GOT3 (cell line): ENCODE measurements at regions not wholly inside any gene's neighbourhood (a gene's known extent, or its start where the extent isn't known, plus 50 kb on each side); places are given as distances from the start of the nearest gene placed in this dataset.

Experiments used
- DNase-seq: peaks from one replicate; lab custom pipeline; 2025; ENCODE audit warnings: mixed read lengths; lab: John Stamatoyannopoulos, UW

DNA sequence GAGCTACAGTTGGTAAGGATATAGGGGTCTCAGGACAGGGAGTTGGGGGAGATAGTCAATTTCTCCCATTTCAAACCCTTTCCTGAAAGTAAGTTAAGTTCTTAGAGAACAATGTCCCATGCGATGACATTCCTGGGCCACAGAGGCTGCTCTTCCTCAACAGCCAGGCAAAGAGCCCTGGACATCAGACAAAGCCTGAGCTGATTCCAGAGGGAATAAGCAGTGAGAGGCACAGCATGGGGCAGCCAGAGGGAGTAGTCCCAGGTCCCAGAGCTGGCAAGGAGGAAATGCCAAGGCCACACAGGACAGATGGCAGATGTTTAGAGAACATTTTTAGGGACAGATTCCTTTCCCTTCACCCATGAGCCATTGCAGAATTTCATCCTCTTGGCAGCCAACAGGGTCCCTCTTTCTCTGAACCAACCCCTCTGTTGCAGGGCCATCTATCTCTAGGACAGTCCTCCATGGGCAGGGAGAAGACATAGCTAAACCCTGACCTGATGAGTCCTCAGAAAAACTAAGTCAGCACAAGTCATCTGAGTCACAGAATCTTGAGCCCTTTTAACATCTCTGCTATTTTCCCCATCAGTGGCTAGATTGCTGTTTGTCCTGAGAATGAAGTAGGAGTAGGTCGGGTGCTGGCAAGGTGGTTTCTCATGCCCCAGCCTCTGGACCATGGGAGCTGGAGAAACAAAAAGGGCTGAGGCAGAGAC is 60.3 kb upstream of the CALM2 start:
- DNase-seq: no peak

DNA sequence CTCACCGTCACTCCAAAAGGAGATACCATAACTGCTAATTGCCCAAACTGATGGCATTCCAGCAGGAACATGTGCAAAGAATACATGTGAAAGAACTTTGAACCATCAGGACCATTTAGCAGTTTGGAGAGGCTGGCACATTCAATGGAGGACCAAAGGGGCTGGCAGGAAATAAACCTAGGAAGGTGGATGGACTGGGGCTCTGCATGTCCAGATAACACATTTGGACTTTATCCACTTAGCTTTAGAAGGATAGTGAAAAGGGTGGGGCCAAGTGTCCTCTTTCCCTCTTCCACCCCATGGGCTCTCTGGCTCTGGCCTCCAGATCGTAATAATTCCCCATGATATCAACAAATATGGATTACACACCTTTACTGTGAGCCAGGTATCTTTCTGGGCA is 58.8 kb upstream of the CALM2 start:
- DNase-seq: no peak

- no peak for DNase-seq
Measured at GRCh38 chr2:47234456-47234855, 58.1 kb upstream of the CALM2 start.

- no peak for DNase-seq
Measured at GRCh38 chr2:47232738-47233415, 56.6 kb upstream of the CALM2 start.

DNA sequence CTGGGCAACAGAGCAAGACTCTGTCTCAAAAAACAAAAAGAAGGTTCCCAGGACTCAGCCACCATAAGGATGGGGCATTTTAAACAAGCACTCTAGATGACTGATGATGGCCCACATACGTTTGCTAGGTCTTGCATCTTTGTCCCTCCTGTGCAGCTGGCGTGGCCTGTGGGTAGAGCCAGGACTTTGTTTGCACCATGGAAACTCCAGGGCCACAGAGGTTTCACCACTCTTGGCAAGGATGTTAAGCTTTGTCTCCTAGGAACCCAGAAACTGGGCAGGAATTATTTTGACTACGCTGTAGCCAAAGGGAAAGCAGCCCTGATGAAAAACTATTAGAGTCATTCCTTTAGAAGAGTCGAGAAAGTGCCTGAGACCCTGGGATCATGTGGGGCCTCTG is 54.1 kb upstream of the CALM2 start:
- DNase-seq: no peak

- DNase-seq: no peak
Measured at GRCh38 chr2:47227532-47228279, 51.4 kb upstream of the CALM2 start.

DNA sequence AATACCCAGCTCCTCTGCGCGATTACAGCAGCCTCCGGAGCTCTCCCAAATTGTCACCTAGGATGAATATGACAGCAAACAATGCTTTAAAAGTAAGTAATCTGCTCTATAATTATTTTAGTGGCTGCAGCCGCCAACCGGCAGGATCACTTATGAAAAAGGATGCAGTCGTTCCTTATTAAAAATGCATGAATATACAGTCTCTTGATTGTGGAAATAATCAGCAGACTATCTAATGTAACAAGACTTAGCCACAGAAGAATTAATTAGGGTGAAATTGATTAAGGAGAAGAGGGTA is 50.6 kb upstream of the CALM2 start:
- DNase-seq: no peak

DNA sequence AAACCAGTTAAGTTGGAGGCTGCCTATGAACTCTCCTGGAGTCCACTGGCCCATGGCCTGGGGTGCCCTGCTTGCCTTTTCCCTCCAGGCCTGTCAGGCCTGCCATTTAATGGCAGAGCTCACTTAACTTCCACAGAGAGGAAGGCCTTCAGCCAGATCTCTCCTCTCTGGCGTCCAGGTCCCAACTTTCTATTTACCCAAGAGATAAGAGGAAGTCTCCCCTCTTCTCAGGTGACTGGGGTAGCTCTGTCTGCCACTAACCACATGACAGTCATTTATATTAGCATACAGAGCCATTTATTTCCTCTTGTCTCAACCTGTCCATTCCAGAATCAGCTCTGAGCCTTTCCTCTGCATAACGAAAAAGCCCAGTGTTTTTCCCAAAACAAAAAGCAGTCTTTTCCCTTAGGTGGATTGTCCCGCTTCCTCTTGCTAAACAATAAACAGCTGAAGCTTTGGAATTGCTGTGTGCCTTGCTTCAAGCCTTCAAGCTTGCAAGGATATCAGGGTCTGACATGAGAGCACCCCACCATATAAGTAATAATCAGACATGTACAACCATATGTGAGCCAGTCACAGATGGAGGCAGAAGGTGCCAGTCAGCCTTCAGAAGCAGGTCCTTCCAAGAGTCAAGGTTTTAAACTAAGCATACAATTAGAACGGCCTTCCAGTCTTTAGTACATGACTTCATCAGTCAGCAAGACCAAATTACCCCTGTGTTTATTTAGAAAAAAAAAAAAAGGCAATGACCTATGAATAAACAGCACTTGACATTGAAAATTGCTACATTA is 50.0 kb upstream of the CALM2 start:
- DNase-seq: no peak
